ENCODE measurements at regions not wholly inside any gene's neighbourhood (a gene's known extent, or its start where the extent isn't known, plus 50 kb on each side); places are given as distances from the start of the nearest gene placed in this dataset.

DNA sequence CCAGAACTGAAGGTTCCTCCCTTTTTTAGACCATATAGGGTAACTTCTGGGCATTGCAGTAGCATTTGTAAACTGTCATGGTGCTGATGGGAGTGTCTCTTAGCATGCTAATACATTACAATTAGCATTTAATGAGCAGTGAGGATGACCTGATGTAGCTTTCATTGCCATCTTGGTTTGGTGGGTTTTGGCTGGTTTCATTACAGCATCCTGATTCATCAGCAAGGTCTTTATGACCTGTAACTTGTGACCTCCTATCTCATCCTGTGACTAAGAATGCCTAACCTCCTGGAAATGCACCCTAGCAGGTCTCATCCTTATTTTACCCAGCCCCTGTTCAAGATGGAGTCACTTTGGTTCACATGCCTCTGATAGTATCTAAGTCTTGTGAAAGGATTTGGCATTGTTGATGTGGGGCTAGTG is 159.0 kb downstream of the TMX3 start:
- no peak for DNase-seq (ENCODE audit: low spot score)
- Histone ChIP-seq H3K4me3 (ENCODE audit: low read depth in 1 of 3, low read length in 3 of 3) (no peak overlapping the region), H3K4me1 (ENCODE audit: control insufficient read depth in 4 of 4, insufficient read depth in 4 of 4, low read length in 3 of 4) (peaks cover 0 to 2% (median 0%) of the 10 kb centered on the region in 4 donors), H3K9ac (ENCODE audit: low read depth in 1 of 2, low read length in 2 of 2) (no peak overlapping the region), H3K27ac (ENCODE audit: low read depth in 1 of 2, low read length in 2 of 2) (no peak overlapping the region), H3K27me3 (ENCODE audit: control insufficient read depth in 4 of 4, insufficient read depth in 4 of 4, low read length in 3 of 4) (no peaks in the 10 kb centered on the region), H3K36me3 (ENCODE audit: control insufficient read depth in 4 of 4, insufficient read depth in 3 of 4, low read depth in 1 of 4, low read length in 3 of 4) (no peaks in the 10 kb centered on the region), H3K9me3 (ENCODE audit: control insufficient read depth in 4 of 4, low read length in 3 of 4) (no peaks in the 10 kb centered on the region)
- no peak for TF ChIP-seq FOXA2 (IDR thresholded peaks at IDR 0.05)
- no peak for TF ChIP-seq RXRA (IDR thresholded peaks at IDR 0.05)
- no peak for TF ChIP-seq SP1 (IDR thresholded peaks at IDR 0.05)
- no peak for TF ChIP-seq YY1 (IDR thresholded peaks at IDR 0.05)
- no peak for TF ChIP-seq JUND (IDR thresholded peaks at IDR 0.05)
- TF ChIP-seq EGR1 (IDR thresholded peaks at IDR 0.05; ENCODE audit: low read depth in 2 of 2), result no peak
- TF ChIP-seq, protein P1, sequence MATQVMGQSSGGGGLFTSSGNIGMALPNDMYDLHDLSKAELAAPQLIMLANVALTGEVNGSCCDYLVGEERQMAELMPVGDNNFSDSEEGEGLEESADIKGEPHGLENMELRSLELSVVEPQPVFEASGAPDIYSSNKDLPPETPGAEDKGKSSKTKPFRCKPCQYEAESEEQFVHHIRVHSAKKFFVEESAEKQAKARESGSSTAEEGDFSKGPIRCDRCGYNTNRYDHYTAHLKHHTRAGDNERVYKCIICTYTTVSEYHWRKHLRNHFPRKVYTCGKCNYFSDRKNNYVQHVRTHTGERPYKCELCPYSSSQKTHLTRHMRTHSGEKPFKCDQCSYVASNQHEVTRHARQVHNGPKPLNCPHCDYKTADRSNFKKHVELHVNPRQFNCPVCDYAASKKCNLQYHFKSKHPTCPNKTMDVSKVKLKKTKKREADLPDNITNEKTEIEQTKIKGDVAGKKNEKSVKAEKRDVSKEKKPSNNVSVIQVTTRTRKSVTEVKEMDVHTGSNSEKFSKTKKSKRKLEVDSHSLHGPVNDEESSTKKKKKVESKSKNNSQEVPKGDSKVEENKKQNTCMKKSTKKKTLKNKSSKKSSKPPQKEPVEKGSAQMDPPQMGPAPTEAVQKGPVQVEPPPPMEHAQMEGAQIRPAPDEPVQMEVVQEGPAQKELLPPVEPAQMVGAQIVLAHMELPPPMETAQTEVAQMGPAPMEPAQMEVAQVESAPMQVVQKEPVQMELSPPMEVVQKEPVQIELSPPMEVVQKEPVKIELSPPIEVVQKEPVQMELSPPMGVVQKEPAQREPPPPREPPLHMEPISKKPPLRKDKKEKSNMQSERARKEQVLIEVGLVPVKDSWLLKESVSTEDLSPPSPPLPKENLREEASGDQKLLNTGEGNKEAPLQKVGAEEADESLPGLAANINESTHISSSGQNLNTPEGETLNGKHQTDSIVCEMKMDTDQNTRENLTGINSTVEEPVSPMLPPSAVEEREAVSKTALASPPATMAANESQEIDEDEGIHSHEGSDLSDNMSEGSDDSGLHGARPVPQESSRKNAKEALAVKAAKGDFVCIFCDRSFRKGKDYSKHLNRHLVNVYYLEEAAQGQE (IDR thresholded peaks at IDR 0.05), result no peak
- TF ChIP-seq TAF1 (conservative IDR thresholded peaks at IDR 0.05), result no peak
- TF ChIP-seq, protein P2, sequence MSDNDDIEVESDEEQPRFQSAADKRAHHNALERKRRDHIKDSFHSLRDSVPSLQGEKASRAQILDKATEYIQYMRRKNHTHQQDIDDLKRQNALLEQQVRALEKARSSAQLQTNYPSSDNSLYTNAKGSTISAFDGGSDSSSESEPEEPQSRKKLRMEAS (IDR thresholded peaks at IDR 0.05), result no peak
- TF ChIP-seq NR2F2 (IDR thresholded peaks at IDR 0.05), result no peak
- TF ChIP-seq, protein P3, sequence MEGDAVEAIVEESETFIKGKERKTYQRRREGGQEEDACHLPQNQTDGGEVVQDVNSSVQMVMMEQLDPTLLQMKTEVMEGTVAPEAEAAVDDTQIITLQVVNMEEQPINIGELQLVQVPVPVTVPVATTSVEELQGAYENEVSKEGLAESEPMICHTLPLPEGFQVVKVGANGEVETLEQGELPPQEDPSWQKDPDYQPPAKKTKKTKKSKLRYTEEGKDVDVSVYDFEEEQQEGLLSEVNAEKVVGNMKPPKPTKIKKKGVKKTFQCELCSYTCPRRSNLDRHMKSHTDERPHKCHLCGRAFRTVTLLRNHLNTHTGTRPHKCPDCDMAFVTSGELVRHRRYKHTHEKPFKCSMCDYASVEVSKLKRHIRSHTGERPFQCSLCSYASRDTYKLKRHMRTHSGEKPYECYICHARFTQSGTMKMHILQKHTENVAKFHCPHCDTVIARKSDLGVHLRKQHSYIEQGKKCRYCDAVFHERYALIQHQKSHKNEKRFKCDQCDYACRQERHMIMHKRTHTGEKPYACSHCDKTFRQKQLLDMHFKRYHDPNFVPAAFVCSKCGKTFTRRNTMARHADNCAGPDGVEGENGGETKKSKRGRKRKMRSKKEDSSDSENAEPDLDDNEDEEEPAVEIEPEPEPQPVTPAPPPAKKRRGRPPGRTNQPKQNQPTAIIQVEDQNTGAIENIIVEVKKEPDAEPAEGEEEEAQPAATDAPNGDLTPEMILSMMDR (IDR thresholded peaks at IDR 0.05; ENCODE audit: low read depth, low read length, missing input control), result no peak
- no peak for TF ChIP-seq RAD21 (IDR thresholded peaks at IDR 0.05)
- TF ChIP-seq, protein P4, sequence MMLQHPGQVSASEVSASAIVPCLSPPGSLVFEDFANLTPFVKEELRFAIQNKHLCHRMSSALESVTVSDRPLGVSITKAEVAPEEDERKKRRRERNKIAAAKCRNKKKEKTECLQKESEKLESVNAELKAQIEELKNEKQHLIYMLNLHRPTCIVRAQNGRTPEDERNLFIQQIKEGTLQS (IDR thresholded peaks at IDR 0.05), result no peak
- no peak for TF ChIP-seq GABPA (IDR thresholded peaks at IDR 0.05 in 1 of 2, conservative IDR thresholded peaks at IDR 0.05 in 1 of 2)

DNA sequence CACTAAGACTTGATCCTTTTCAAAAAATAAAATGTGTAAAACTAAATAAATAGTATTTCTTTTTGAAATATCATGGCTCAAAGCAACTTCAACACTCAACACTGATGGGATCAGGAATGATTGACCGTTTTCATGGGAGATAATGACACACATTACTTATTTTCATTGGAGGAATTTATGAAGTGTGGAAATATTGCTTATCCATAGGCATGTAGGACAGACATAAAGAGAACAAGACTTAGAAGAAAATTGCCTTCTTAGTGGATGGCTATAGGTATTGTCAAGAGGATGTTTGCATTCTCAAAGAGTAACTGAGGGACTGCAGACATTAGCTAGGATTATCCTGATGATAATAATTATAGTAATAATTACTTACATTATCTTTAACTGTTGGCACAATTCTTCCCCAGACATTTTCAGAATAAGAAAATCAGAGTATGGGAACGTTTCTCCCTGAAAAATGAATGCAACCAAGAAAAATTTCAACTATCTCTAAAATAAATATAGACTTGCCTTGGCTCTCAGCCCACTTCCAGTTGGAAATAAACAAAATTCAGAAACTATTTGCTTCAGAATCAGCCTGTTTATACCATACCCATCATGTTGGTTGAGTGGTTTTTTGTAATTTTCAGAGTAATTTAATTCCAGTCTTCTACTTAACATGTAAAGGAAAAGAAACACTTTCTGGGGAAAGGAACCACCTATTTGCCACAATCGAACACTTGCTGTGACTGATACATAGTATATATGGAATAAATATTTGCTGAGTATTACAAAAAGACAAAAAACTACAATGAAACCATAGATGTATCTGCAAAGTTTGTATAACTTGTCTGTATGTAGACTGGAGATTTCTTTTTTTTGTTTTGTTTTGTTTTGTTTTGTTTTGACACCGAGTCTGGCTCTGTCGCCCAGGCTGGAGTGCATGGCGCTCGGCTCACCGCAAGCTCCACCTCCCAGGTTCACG is 165.7 kb downstream of the TMX3 start:
- Histone ChIP-seq H3K27me3 (ENCODE audit: control insufficient read depth in 4 of 4, insufficient read depth in 4 of 4, low read length in 3 of 4) (no peaks in the 10 kb centered on the region), H3K27ac (ENCODE audit: low read depth in 1 of 2, low read length in 2 of 2) (no peak overlapping the region), H3K4me3 (ENCODE audit: low read depth in 1 of 3, low read length in 3 of 3) (no peak overlapping the region), H3K9ac (ENCODE audit: low read depth in 1 of 2, low read length in 2 of 2) (no peak overlapping the region), H3K4me1 (ENCODE audit: control insufficient read depth in 4 of 4, insufficient read depth in 4 of 4, low read length in 3 of 4) (peaks cover 0 to 2% (median 0%) of the 10 kb centered on the region in 4 donors), H3K36me3 (ENCODE audit: control insufficient read depth in 4 of 4, insufficient read depth in 3 of 4, low read depth in 1 of 4, low read length in 3 of 4) (no peaks in the 10 kb centered on the region), H3K9me3 (ENCODE audit: control insufficient read depth in 4 of 4, low read length in 3 of 4) (no peaks in the 10 kb centered on the region)
- no peak for DNase-seq (ENCODE audit: low spot score)
- 69% methylated on average over 9 of the region's 9 CpGs for WGBS
- TF ChIP-seq, protein P2 (IDR thresholded peaks at IDR 0.05), result no peak
- TF ChIP-seq JUND (IDR thresholded peaks at IDR 0.05) (no peak), FOXA1 (IDR thresholded peaks at IDR 0.05) (no peak), TAF1 (conservative IDR thresholded peaks at IDR 0.05) (no peak), RXRA (IDR thresholded peaks at IDR 0.05) (no peak), YY1 (IDR thresholded peaks at IDR 0.05) (no peak), EGR1 (IDR thresholded peaks at IDR 0.05; ENCODE audit: low read depth in 2 of 2) (no peak)
- TF ChIP-seq, protein P1 (IDR thresholded peaks at IDR 0.05), result no peak
- TF ChIP-seq, protein P3 (IDR thresholded peaks at IDR 0.05; ENCODE audit: low read depth, low read length, missing input control), result no peak
- TF ChIP-seq, protein P4 (IDR thresholded peaks at IDR 0.05), result no peak

All from liver (tissue), 8 donors.